Loucy (cell line): ENCODE measurements at regions not wholly inside any gene's neighbourhood (a gene's known extent, or its start where the extent isn't known, plus 50 kb on each side); places are given as distances from the start of the nearest gene placed in this dataset.
"Not testable (repeated sequence)": the region's sequence is repeated elsewhere in the genome, so short reads cannot be mapped to it uniquely, and the experiment has no call there.

Experiments
- H2AFZ ChIP-seq: fragments of 200-600 bp; sonication (generic); 2 replicates; pipeline ENCODE4 v1.6.0; 2016; ENCODE audit warnings: antibody characterized with exemption, mild to moderate bottlenecking, low read length, moderate library complexity
- H3F3A ChIP-seq: fragments of 200-600 bp; 2 replicates; pipeline ENCODE4 v1.6.0; 2016; ENCODE audit warnings: antibody characterized with exemption, low read depth, mild to moderate bottlenecking
- H3K27me3 ChIP-seq: fragments of 200-600 bp; sonication (generic); 2 replicates; pipeline ENCODE4 v1.6.1; 2014; ENCODE audit warnings: low read length, mild to moderate bottlenecking; ENCODE audit not compliant: insufficient read depth, poor library complexity, severe bottlenecking
- H3K36me3 ChIP-seq: fragments of 200-600 bp; sonication (generic); 2 replicates; pipeline ENCODE4 v1.6.1; 2016; ENCODE audit warnings: low read length; ENCODE audit not compliant: insufficient read depth
- H3K4me1 ChIP-seq: fragments of 200-600 bp; sonication (generic); 2 replicates; pipeline ENCODE4 v1.5.1; 2014; ENCODE audit warnings: low read length, mild to moderate bottlenecking; ENCODE audit not compliant: insufficient read depth, poor library complexity, severe bottlenecking
- H3K4me2 ChIP-seq: fragments of 200-600 bp; sonication (generic); 2 replicates; pipeline ENCODE4 v1.6.0; 2014; ENCODE audit warnings: antibody characterized with exemption, low read length, low read depth, mild to moderate bottlenecking; ENCODE audit not compliant: poor library complexity, severe bottlenecking
- H3K4me3 ChIP-seq: fragments of 200-600 bp; sonication (generic); 2 replicates; pipeline ENCODE4 v1.5.1; 2014; ENCODE audit warnings: low read length, mild to moderate bottlenecking, mixed read lengths; ENCODE audit not compliant: poor library complexity, severe bottlenecking
- H3K79me2 ChIP-seq: fragments of 200-600 bp; sonication (generic); 2 replicates; pipeline ENCODE4 v1.6.1; 2014; ENCODE audit warnings: low read length; ENCODE audit not compliant: insufficient read depth
- H3K9ac ChIP-seq: fragments of 200-600 bp; sonication (generic); 2 replicates; pipeline ENCODE4 v1.6.0; 2014; ENCODE audit warnings: mild to moderate bottlenecking, low read depth, low read length, moderate library complexity; ENCODE audit not compliant: poor library complexity, severe bottlenecking
- H3K9me2 ChIP-seq: fragments of 200-600 bp; sonication (generic); replicated peaks from 2 replicates; pipeline ENCODE4 v1.6.1; 2016; ENCODE audit warnings: low read depth, low read length, mixed read lengths
- H3K9me3 ChIP-seq: fragments of 200-600 bp; sonication (generic); 2 replicates; pipeline ENCODE4 v1.6.1; 2014; ENCODE audit warnings: mild to moderate bottlenecking, antibody characterized with exemption, low read length, low read depth; ENCODE audit not compliant: insufficient read depth
- H4K20me1 ChIP-seq: fragments of 200-600 bp; sonication (generic); 2 replicates; pipeline ENCODE4 v1.6.0; 2014; ENCODE audit warnings: antibody characterized with exemption, low read length, mild to moderate bottlenecking; ENCODE audit not compliant: insufficient read depth, poor library complexity, severe bottlenecking
- CTCF ChIP-seq: fragments of 200-600 bp; sonication (generic); conservative IDR thresholded peaks from 2 replicates; pipeline ENCODE4 v1.5.1; 2014; ENCODE audit warnings: mild to moderate bottlenecking, antibody characterized with exemption, low read length
- EZH2phosphoT487 ChIP-seq: fragments of 200-600 bp; IDR thresholded peaks from 2 replicates; pipeline ENCODE4 v1.6.1; 2018; ENCODE audit warnings: antibody characterized with exemption, mild to moderate bottlenecking, moderate library complexity, borderline replicate concordance

GRCh38 chr2:41207578-41207977, 755.7 kb upstream of the SLC8A1 start:
- no peak for TF ChIP-seq EZH2phosphoT487
- no peak for TF ChIP-seq CTCF

GRCh38 chr2:41210030-41210429, 758.1 kb upstream of the SLC8A1 start:
- not testable (repeated sequence) for H3K9me2 ChIP-seq, H3K36me3 ChIP-seq, H3K79me2 ChIP-seq, H4K20me1 ChIP-seq, H3K4me3 ChIP-seq, H3K9me3 ChIP-seq, H2AFZ ChIP-seq, H3K4me2 ChIP-seq, H3F3A ChIP-seq, H3K4me1 ChIP-seq, H3K27me3 ChIP-seq, H3K9ac ChIP-seq

More at GRCh38 chr2:41207578-41207977, 755.7 kb upstream of the SLC8A1 start:
- no peak overlapping the region for H3K4me2 ChIP-seq
- H3K27me3 ChIP-seq = no peaks in the 10 kb centered on the region
- H3K4me3 ChIP-seq = no peak overlapping the region
- H3K9me3 ChIP-seq = no peaks in the 10 kb centered on the region
- H3K79me2 ChIP-seq = no peaks in the 10 kb centered on the region
- H3K9me2 ChIP-seq = no peaks in the 10 kb centered on the region
- H3K9ac ChIP-seq = no peak overlapping the region
- H3K36me3 ChIP-seq = no peaks in the 10 kb centered on the region
- no peaks in the 10 kb centered on the region for H4K20me1 ChIP-seq
- no peak overlapping the region for H2AFZ ChIP-seq
- no peaks in the 10 kb centered on the region for H3K4me1 ChIP-seq
- no peaks in the 10 kb centered on the region for H3F3A ChIP-seq

- H4K20me1 ChIP-seq = no peaks in the 10 kb centered on the region
- no peak overlapping the region for H3K4me2 ChIP-seq
- no peaks in the 10 kb centered on the region for H3F3A ChIP-seq
- no peak for TF ChIP-seq EZH2phosphoT487
- TF ChIP-seq CTCF = no peak
- H3K9me2 ChIP-seq = no peaks in the 10 kb centered on the region
- no peak overlapping the region for H2AFZ ChIP-seq
- H3K4me3 ChIP-seq = no peak overlapping the region
- H3K9ac ChIP-seq = no peak overlapping the region
- H3K9me3 ChIP-seq = no peaks in the 10 kb centered on the region
- no peaks in the 10 kb centered on the region for H3K4me1 ChIP-seq
- H3K36me3 ChIP-seq = no peaks in the 10 kb centered on the region
- H3K27me3 ChIP-seq = no peaks in the 10 kb centered on the region
- no peaks in the 10 kb centered on the region for H3K79me2 ChIP-seq
Measured at GRCh38 chr2:41216978-41217377, 765.1 kb upstream of the SLC8A1 start.

- H3K4me3 ChIP-seq = no peak overlapping the region
- H3K9ac ChIP-seq = no peak overlapping the region
- H3K79me2 ChIP-seq = no peaks in the 10 kb centered on the region
- H3F3A ChIP-seq = no peaks in the 10 kb centered on the region
- H3K4me2 ChIP-seq = no peak overlapping the region
- H3K27me3 ChIP-seq = no peaks in the 10 kb centered on the region
- no peaks in the 10 kb centered on the region for H3K4me1 ChIP-seq
- no peaks in the 10 kb centered on the region for H3K9me3 ChIP-seq
- no peaks in the 10 kb centered on the region for H4K20me1 ChIP-seq
- no peaks in the 10 kb centered on the region for H3K36me3 ChIP-seq
- H3K9me2 ChIP-seq = no peaks in the 10 kb centered on the region
- TF ChIP-seq CTCF (no peak), EZH2phosphoT487 (no peak)
- no peak overlapping the region for H2AFZ ChIP-seq
Measured at GRCh38 chr2:41222593-41222992, 770.7 kb upstream of the SLC8A1 start.
